IMR-90 (cell line): ENCODE measurements at regions not wholly inside any gene's neighbourhood (a gene's known extent, or its start where the extent isn't known, plus 50 kb on each side); places are given as distances from the start of the nearest gene placed in this dataset.

Experiments
- ATAC-seq: fragments of 200-7000 bp; cut with Tn5 transposase; 2 replicates; pipeline ENCODE4 v1.9.1; 2020; ENCODE audit warnings: low read depth, mild to moderate bottlenecking, moderate library complexity
- BruUV-seq: library from RNA; stranded (reverse); fragments of 400-500 nt; replicated peaks from 2 replicates; lab custom pipeline; 2021; lab: Mats Ljungman, UMichigan
- CTCF ChIA-PET: fragments of 300-600 bp; formaldehyde crosslinking; extraction: SDS; loops from one replicate; lab custom pipeline; 2021; ENCODE audit warnings: antibody characterized with exemption; lab: Yijun Ruan, JAX
- POLR2A ChIA-PET: fragments of 300-600 bp; sonication (Branson Sonifier 250); formaldehyde crosslinking; loops from one replicate; lab custom pipeline; 2022; ENCODE audit warnings: antibody characterized with exemption; ENCODE audit not compliant: unreplicated experiment; lab: Charles Lee
- DNase-seq: peaks from one replicate; pipeline ENCODE4 v3.0.0; 2013
- H2AFZ ChIP-seq: replicated peaks from 2 replicates; pipeline ENCODE3; 2013; ENCODE audit warnings: low read length, mild to moderate bottlenecking; ENCODE audit not compliant: poor library complexity
- H2AK5ac ChIP-seq: 2 replicates; pipeline ENCODE4 v1.6.1; 2013; ENCODE audit warnings: low read depth, low read length, inconsistent platforms
- H2AK9ac ChIP-seq: replicated peaks from 2 replicates; pipeline ENCODE3; 2013; ENCODE audit warnings: mild to moderate bottlenecking, low read depth, low read length, moderate library complexity; ENCODE audit not compliant: poor library complexity
- H2BK120ac ChIP-seq: 2 replicates; pipeline ENCODE4 v1.6.1; 2013; ENCODE audit warnings: low read depth, low read length, inconsistent platforms
- H2BK15ac ChIP-seq: 3 replicates; pipeline ENCODE4 v1.6.1; 2013; ENCODE audit warnings: low read depth, low read length, inconsistent platforms
- H2BK20ac ChIP-seq: 2 replicates; pipeline ENCODE4 v1.6.1; 2013; ENCODE audit warnings: low read depth, mild to moderate bottlenecking, inconsistent platforms, low read length, moderate library complexity
- H2BK5ac ChIP-seq: 2 replicates; pipeline ENCODE4 v1.6.1; 2013; ENCODE audit warnings: mild to moderate bottlenecking, low read depth, low read length, inconsistent platforms; ENCODE audit not compliant: poor library complexity, severe bottlenecking
- H3K14ac ChIP-seq: replicated peaks from 2 replicates; pipeline ENCODE4 v1.6.1; 2013; ENCODE audit warnings: low read depth, low read length, inconsistent platforms
- H3K18ac ChIP-seq: 2 replicates; pipeline ENCODE4 v1.6.1; 2013; ENCODE audit warnings: low read depth, low read length, control low read depth
- H3K23ac ChIP-seq: 2 replicates; pipeline ENCODE4 v1.6.1; 2013; ENCODE audit warnings: low read depth, low read length, inconsistent platforms
- H3K27ac ChIP-seq: 2 replicates; pipeline ENCODE4 v1.5.1; 2013; ENCODE audit warnings: mild to moderate bottlenecking, control low read depth, low read length; ENCODE audit not compliant: insufficient read depth
- H3K27me3 ChIP-seq: 2 replicates; pipeline ENCODE4 v1.6.1; 2013; ENCODE audit warnings: low read length; ENCODE audit not compliant: control insufficient read depth, insufficient read depth
- H3K36me3 ChIP-seq: 2 replicates; pipeline ENCODE4 v1.6.1; 2013; ENCODE audit warnings: low read length, mixed read lengths; ENCODE audit not compliant: control insufficient read depth, insufficient read depth
- H3K4ac ChIP-seq: 2 replicates; pipeline ENCODE4 v1.6.1; 2013; ENCODE audit warnings: low read depth, low read length, inconsistent platforms
- H3K4me1 ChIP-seq: 2 replicates; pipeline ENCODE4 v1.6.1; 2013; ENCODE audit warnings: low read length, mixed read lengths; ENCODE audit not compliant: control insufficient read depth, insufficient read depth
- H3K4me2 ChIP-seq: 2 replicates; pipeline ENCODE4 v1.6.1; 2013; ENCODE audit warnings: low read depth, mild to moderate bottlenecking, control low read depth, low read length, moderate library complexity
- H3K4me3 ChIP-seq: 2 replicates; pipeline ENCODE4 v1.5.1; 2013; ENCODE audit warnings: low read depth, mild to moderate bottlenecking, control low read depth, low read length, moderate library complexity; ENCODE audit not compliant: insufficient read depth
- H3K56ac ChIP-seq: 2 replicates; pipeline ENCODE4 v1.6.1; 2013; ENCODE audit warnings: low read length, inconsistent platforms; ENCODE audit not compliant: insufficient read depth; ENCODE audit errors: extremely low read depth
- H3K79me1 ChIP-seq, 2 experiments: 2 replicates each; pipeline ENCODE4 v1.6.1; 2013; ENCODE audit warnings: low read length in 2 of 2, inconsistent platforms in 1 of 2, low read depth in 1 of 2
- H3K9ac ChIP-seq: 2 replicates; pipeline ENCODE4 v1.6.1; 2013; ENCODE audit warnings: low read depth, low read length, control low read depth
- H3K9me1 ChIP-seq: 2 replicates; pipeline ENCODE4 v1.6.1; 2013; ENCODE audit warnings: low read length, inconsistent platforms; ENCODE audit not compliant: insufficient read depth
- H3K9me3 ChIP-seq: 2 replicates; pipeline ENCODE4 v1.6.1; 2013; ENCODE audit warnings: low read length; ENCODE audit not compliant: control insufficient read depth, insufficient read depth
- H4K20me1 ChIP-seq: 2 replicates; pipeline ENCODE4 v1.6.1; 2013; ENCODE audit warnings: low read length, inconsistent platforms; ENCODE audit not compliant: insufficient read depth
- H4K5ac ChIP-seq: 2 replicates; pipeline ENCODE4 v1.6.1; 2013; ENCODE audit warnings: mild to moderate bottlenecking, low read depth, low read length, control low read depth
- H4K8ac ChIP-seq, 2 experiments: 2 replicates each; pipeline ENCODE4 v1.6.1; 2013; ENCODE audit warnings: low read depth in 2 of 2, low read length in 2 of 2, control low read depth in 1 of 2, inconsistent platforms in 1 of 2
- H4K91ac ChIP-seq: 2 replicates; pipeline ENCODE4 v1.6.1; 2013; ENCODE audit warnings: low read depth, low read length, inconsistent platforms; ENCODE audit not compliant: insufficient read depth
- BHLHE40 ChIP-seq: fragments of 150-350 bp; IDR thresholded peaks from 2 replicates; pipeline ENCODE4 v1.6.1; 2016; ENCODE audit warnings: mild to moderate bottlenecking, low read depth, low read length
- CEBPB ChIP-seq: IDR thresholded peaks from 2 replicates; pipeline ENCODE4 v1.6.1; 2012; ENCODE audit warnings: low read depth, low read length, improper control_type of control experiment
- CHD1 ChIP-seq: IDR thresholded peaks from 2 replicates; pipeline ENCODE4 v1.6.1; 2012; ENCODE audit warnings: low read depth, low read length, improper control_type of control experiment
- FOS ChIP-seq: fragments of 150-350 bp; IDR thresholded peaks from 2 replicates; pipeline ENCODE4 v1.6.1; 2016; ENCODE audit warnings: low read depth, low read length
- MAFK ChIP-seq: IDR thresholded peaks from 2 replicates; pipeline ENCODE4 v1.6.1; 2012; ENCODE audit warnings: low read depth, low read length, improper control_type of control experiment
- MAZ ChIP-seq: IDR thresholded peaks from 2 replicates; pipeline ENCODE4 v1.6.1; 2012; ENCODE audit warnings: low read depth, mild to moderate bottlenecking, low read length, improper control_type of control experiment, moderate library complexity, borderline replicate concordance
- MXI1 ChIP-seq: IDR thresholded peaks from 2 replicates; pipeline ENCODE4 v1.6.1; 2012; ENCODE audit warnings: low read depth, mild to moderate bottlenecking, low read length, moderate library complexity, borderline replicate concordance
- NFE2L2 ChIP-seq: fragments of 150-350 bp; IDR thresholded peaks from 2 replicates; pipeline ENCODE4 v1.6.1; 2016; ENCODE audit warnings: low read depth, mild to moderate bottlenecking, low read length
- POLR2A ChIP-seq: IDR thresholded peaks from 2 replicates; pipeline ENCODE4 v1.6.1; 2012; ENCODE audit warnings: mild to moderate bottlenecking, low read depth, low read length
- RAD21 ChIP-seq: IDR thresholded peaks from 2 replicates; pipeline ENCODE4 v1.6.1; 2012; ENCODE audit warnings: low read length, improper control_type of control experiment
- RCOR1 ChIP-seq: IDR thresholded peaks from 2 replicates; pipeline ENCODE4 v1.6.1; 2012; ENCODE audit warnings: mild to moderate bottlenecking, low read length, improper control_type of control experiment; ENCODE audit not compliant: insufficient replicate concordance
- RFX5 ChIP-seq: IDR thresholded peaks from 2 replicates; pipeline ENCODE4 v1.8.0; 2012; ENCODE audit warnings: low read depth, mild to moderate bottlenecking, low read length, moderate library complexity
- SMC3 ChIP-seq: fragments of 150-350 bp; IDR thresholded peaks from 2 replicates; pipeline ENCODE4 v1.6.1; 2016; ENCODE audit warnings: low read depth, mild to moderate bottlenecking, antibody characterized with exemption, low read length, moderate library complexity
- WGBS, 2 experiments: methylation state at CpG; one replicate each; pipeline versions ENCODE4 v1.1.5 to v1.1.7; 2013; ENCODE audit warnings: missing lambda C conversion rate in 2 of 2; ENCODE audit not compliant: insufficient read length in 1 of 2; ENCODE audit errors: extremely low coverage in 2 of 2; 5-methylcytosine and 5-hydroxymethylcytosine counted together
- dilution Hi-C: fragments of 300-500 bp; cut with HindIII; formaldehyde crosslinking; loops from one replicate; pipeline ENCODE4 v1.14.3; 2018; ENCODE audit warnings: low sequenced_read_pairs; ENCODE audit not compliant: unreplicated experiment
- in situ Hi-C: fragments of 300-500 bp; cut with MboI; formaldehyde crosslinking; loops from 3 replicates; pipeline ENCODE4 v1.14.3; 2019; ENCODE audit warnings: low sequenced_read_pairs, inconsistent platforms, mixed read lengths
- intact Hi-C: fragments of 100-400 bp; cut with micrococcal nuclease; formaldehyde crosslinking; loops from 2 replicates; pipeline ENCODE4 v1.10.0; 2022
- TF ChIP-seq, protein P1 (sequence below): fragments of 150-350 bp; IDR thresholded peaks from 2 replicates; pipeline ENCODE4 v1.6.1; 2016; ENCODE audit warnings: low read depth, mild to moderate bottlenecking, low read length, moderate library complexity, borderline replicate concordance
- TF ChIP-seq, protein P2 (sequence below): conservative IDR thresholded peaks from 2 replicates; pipeline ENCODE4 v1.5.1; 2012; ENCODE audit warnings: mild to moderate bottlenecking, low read depth, low read length, improper control_type of control experiment
- TF ChIP-seq, protein P3 (sequence below): fragments of 150-350 bp; IDR thresholded peaks from 2 replicates; pipeline ENCODE4 v1.6.1; 2017; ENCODE audit warnings: mild to moderate bottlenecking, antibody characterized with exemption, low read length, low read depth

DNA sequence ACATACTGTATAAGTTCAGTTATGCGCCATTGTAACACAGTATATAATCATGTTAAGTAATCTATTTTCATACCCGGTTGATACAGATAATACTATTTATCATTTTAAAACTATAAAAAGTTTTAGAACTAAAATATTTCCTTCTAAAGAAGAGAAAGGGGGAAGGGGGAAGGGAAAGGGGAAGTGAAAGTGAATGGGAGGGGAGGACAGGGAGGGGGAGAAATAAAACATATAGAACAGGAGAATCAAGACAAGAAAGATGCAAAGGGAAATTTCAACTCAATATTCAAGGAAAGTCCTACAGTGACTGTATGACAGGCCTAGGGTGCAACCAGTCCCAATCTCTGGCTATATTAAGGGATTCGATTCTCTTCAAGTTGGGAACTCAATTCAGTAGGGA is 1278.8 kb downstream of the MAT2B start:
- CTCF ChIA-PET, result no interaction called here
- POLR2A ChIA-PET, result no interaction called here
- TF ChIP-seq MXI1 (no peak), MAFK (no peak), CEBPB (no peak), CHD1 (no peak), BHLHE40 (no peak), RAD21 (no peak), POLR2A (no peak), FOS (no peak), RCOR1 (no peak), SMC3 (no peak), RFX5 (no peak), NFE2L2 (no peak), MAZ (no peak)
- TF ChIP-seq, protein P1, sequence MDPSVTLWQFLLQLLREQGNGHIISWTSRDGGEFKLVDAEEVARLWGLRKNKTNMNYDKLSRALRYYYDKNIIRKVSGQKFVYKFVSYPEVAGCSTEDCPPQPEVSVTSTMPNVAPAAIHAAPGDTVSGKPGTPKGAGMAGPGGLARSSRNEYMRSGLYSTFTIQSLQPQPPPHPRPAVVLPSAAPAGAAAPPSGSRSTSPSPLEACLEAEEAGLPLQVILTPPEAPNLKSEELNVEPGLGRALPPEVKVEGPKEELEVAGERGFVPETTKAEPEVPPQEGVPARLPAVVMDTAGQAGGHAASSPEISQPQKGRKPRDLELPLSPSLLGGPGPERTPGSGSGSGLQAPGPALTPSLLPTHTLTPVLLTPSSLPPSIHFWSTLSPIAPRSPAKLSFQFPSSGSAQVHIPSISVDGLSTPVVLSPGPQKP, result no peak
- TF ChIP-seq, protein P2, sequence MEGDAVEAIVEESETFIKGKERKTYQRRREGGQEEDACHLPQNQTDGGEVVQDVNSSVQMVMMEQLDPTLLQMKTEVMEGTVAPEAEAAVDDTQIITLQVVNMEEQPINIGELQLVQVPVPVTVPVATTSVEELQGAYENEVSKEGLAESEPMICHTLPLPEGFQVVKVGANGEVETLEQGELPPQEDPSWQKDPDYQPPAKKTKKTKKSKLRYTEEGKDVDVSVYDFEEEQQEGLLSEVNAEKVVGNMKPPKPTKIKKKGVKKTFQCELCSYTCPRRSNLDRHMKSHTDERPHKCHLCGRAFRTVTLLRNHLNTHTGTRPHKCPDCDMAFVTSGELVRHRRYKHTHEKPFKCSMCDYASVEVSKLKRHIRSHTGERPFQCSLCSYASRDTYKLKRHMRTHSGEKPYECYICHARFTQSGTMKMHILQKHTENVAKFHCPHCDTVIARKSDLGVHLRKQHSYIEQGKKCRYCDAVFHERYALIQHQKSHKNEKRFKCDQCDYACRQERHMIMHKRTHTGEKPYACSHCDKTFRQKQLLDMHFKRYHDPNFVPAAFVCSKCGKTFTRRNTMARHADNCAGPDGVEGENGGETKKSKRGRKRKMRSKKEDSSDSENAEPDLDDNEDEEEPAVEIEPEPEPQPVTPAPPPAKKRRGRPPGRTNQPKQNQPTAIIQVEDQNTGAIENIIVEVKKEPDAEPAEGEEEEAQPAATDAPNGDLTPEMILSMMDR, result no peak
- TF ChIP-seq, protein P3, sequence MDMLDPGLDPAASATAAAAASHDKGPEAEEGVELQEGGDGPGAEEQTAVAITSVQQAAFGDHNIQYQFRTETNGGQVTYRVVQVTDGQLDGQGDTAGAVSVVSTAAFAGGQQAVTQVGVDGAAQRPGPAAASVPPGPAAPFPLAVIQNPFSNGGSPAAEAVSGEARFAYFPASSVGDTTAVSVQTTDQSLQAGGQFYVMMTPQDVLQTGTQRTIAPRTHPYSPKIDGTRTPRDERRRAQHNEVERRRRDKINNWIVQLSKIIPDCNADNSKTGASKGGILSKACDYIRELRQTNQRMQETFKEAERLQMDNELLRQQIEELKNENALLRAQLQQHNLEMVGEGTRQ, result no peak
- Histone ChIP-seq H4K8ac (no peak overlapping the region), H3K9ac (no peak overlapping the region), H3K4me3 (no peak overlapping the region), H3K14ac (no peak overlapping the region), H4K91ac (no peak overlapping the region), H2AK5ac (no peak overlapping the region), H3K9me1 (no peaks in the 10 kb centered on the region), H3K27ac (no peak overlapping the region), H3K4me1 (no peaks in the 10 kb centered on the region), H2BK120ac (no peak overlapping the region), H2BK15ac (no peak overlapping the region), H2AFZ (no peak overlapping the region), H3K56ac (no peak overlapping the region), H3K9me3 (no peaks in the 10 kb centered on the region; the same call in 1 of the 2 replicates), H3K79me1 (no peaks in the 10 kb centered on the region), H4K5ac (no peak overlapping the region), H3K18ac (no peak overlapping the region), H3K4me2 (no peak overlapping the region), H3K27me3 (no peaks in the 10 kb centered on the region), H3K36me3 (no peaks in the 10 kb centered on the region), H3K23ac (no peak overlapping the region), H2BK5ac (no peak overlapping the region), H2AK9ac (no peak overlapping the region), H4K20me1 (no peaks in the 10 kb centered on the region), H2BK20ac (no peak overlapping the region), H3K4ac (no peak overlapping the region)
- ATAC-seq (no peak), DNase-seq (no peak)
- dilution Hi-C loops (no loop called here), in situ Hi-C loops (no loop called here), intact Hi-C loops (no loop called here)
- no TSS peak for BruUV-seq
- no CpG with 5 or more reads among the region's 3 CpGs for WGBS, 2 experiments
